ENCODE measurements at regions not wholly inside any gene's neighbourhood (a gene's known extent, or its start where the extent isn't known, plus 50 kb on each side); places are given as distances from the start of the nearest gene placed in this dataset.

DNA sequence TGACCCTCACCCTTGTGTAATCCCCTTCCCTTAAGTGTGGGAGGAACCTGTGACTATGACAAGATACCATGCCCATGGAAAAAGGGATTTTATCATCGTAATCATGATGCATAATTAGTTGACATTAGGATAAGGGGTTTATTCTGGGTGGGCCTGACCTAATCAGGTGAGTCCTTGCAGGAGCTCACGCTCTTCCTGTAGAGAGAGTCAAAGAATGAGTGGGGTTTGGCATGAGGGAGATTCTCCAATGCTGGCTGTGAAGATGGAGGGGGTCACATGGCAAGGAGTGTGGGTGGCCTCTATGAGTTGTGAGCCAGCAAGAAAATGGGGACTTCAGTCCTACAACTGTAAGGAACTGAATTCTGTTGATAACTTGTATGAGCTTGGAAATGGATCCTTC is 342.0 kb upstream of the TSHZ2 start:
- TF ChIP-seq CTCF (IDR thresholded peaks at IDR 0.05) = no peak
- no peak for TF ChIP-seq EZH2 (IDR thresholded peaks at IDR 0.05; ENCODE audit: borderline replicate concordance, insufficient read depth, low read depth, low read length, poor library complexity, severe bottlenecking)
